SK-N-SH (cell line): ENCODE measurements at regions not wholly inside any gene's neighbourhood (a gene's known extent, or its start where the extent isn't known, plus 50 kb on each side); places are given as distances from the start of the nearest gene placed in this dataset.

ENCODE experiments used
- CTCF ChIA-PET: fragments of 300-600, 350-600 bp; formaldehyde crosslinking; extraction: SDS; loops from one replicate; lab custom pipeline; 2021; lab: Yijun Ruan, JAX
- POLR2A ChIA-PET: fragments of 350-600 bp; sonication (Branson Sonifier 250); formaldehyde crosslinking; extraction: SDS; loops from one replicate; lab custom pipeline; 2020; ENCODE audit warnings: antibody characterized with exemption, inconsistent platforms; lab: Yijun Ruan, JAX
- DNase-seq: peaks from one replicate; pipeline ENCODE4 v3.0.0; 2012
- H2AFZ ChIP-seq: fragments of 200-600 bp; sonication (generic); 2 replicates; pipeline ENCODE4 v1.8.1; 2016; ENCODE audit warnings: antibody characterized with exemption, mild to moderate bottlenecking, low read depth
- H3F3A ChIP-seq: fragments of 200-600 bp; sonication (generic); replicated peaks from 2 replicates; pipeline ENCODE3; 2016; ENCODE audit warnings: antibody characterized with exemption, mild to moderate bottlenecking; ENCODE audit not compliant: insufficient read depth
- H3K27ac ChIP-seq, 2 experiments: fragments of 200-500 bp in 1 of 2; fragments of 200-600 bp in 1 of 2; sonication (Bioruptor generic) in 1 of 2; sonication (generic), shearing (Covaris generic) in 1 of 2; 2 replicates each; pipeline versions ENCODE4 v1.5.1 to v1.6.1; 2014 to 2016; ENCODE audit warnings: low read depth in 2 of 2, inconsistent platforms in 1 of 2, low read length in 1 of 2, mild to moderate bottlenecking in 1 of 2, mixed read lengths in 1 of 2
- H3K27me3 ChIP-seq: fragments of 200-600 bp; sonication (generic), shearing (Covaris generic); 2 replicates; pipeline ENCODE4 v1.6.1; 2016; ENCODE audit warnings: mixed run types; ENCODE audit not compliant: insufficient read depth
- H3K36me3 ChIP-seq, 2 experiments: fragments of 200-500 bp in 1 of 2; fragments of 200-600 bp in 1 of 2; sonication (Bioruptor generic) in 1 of 2; sonication (generic) in 1 of 2; replicated peaks in 1 of 2; 2 replicates each; pipeline versions ENCODE3 to v1.5.1; 2014 to 2016; ENCODE audit warnings: low read length in 1 of 2, mild to moderate bottlenecking in 1 of 2; ENCODE audit not compliant: insufficient read depth in 2 of 2, control insufficient read depth in 1 of 2
- H3K4me1 ChIP-seq, 2 experiments: fragments of 200-500 bp in 1 of 2; fragments of 200-600 bp in 1 of 2; sonication (Bioruptor generic) in 1 of 2; sonication (generic), shearing (Covaris generic) in 1 of 2; 2 replicates each; pipeline versions ENCODE4 v1.5.1 to v1.6.1; 2014 to 2016; ENCODE audit warnings: low read depth in 1 of 2, low read length in 1 of 2, mixed run types in 1 of 2; ENCODE audit not compliant: insufficient read depth in 2 of 2, control insufficient read depth in 1 of 2
- H3K4me2 ChIP-seq: fragments of 200-600 bp; sonication (generic), shearing (Covaris generic); 2 replicates; pipeline ENCODE4 v1.6.1; 2017; ENCODE audit warnings: mixed run types
- H3K4me3 ChIP-seq, 2 experiments: fragments of 200-500 bp in 1 of 2; fragments of 200-600 bp in 1 of 2; sonication (Bioruptor generic) in 1 of 2; sonication (generic), shearing (Covaris generic) in 1 of 2; 2 replicates each; pipeline versions ENCODE4 v1.5.1 to v1.8.1; 2014 to 2016; ENCODE audit warnings: low read depth in 2 of 2, inconsistent platforms in 1 of 2, low read length in 1 of 2, mild to moderate bottlenecking in 1 of 2, mixed read lengths in 1 of 2, moderate library complexity in 1 of 2
- H3K79me2 ChIP-seq: fragments of 200-600 bp; sonication (generic); 2 replicates; pipeline ENCODE4 v1.8.1; 2017; ENCODE audit warnings: mild to moderate bottlenecking; ENCODE audit not compliant: insufficient read depth
- H3K9ac ChIP-seq: fragments of 200-600 bp; sonication (generic); 2 replicates; pipeline ENCODE4 v1.6.1; 2017; ENCODE audit warnings: mixed run types
- H3K9me2 ChIP-seq: fragments of 200-600 bp; sonication (generic); 2 replicates; pipeline ENCODE4 v1.6.1; 2017; ENCODE audit warnings: mixed run types
- H3K9me3 ChIP-seq: fragments of 200-600 bp; sonication (generic); 2 replicates; pipeline ENCODE4 v1.6.1; 2017; ENCODE audit warnings: mixed run types, mild to moderate bottlenecking, moderate library complexity
- H4K20me1 ChIP-seq: fragments of 200-600 bp; sonication (generic); 2 replicates; pipeline ENCODE4 v1.6.1; 2017; ENCODE audit warnings: mild to moderate bottlenecking, mixed run types; ENCODE audit not compliant: insufficient read depth
- CHD2 ChIP-seq: fragments of 150-350 bp; IDR thresholded peaks from 2 replicates; pipeline ENCODE4 v1.6.1; 2018; ENCODE audit warnings: low read length; ENCODE audit not compliant: partially characterized antibody
- CTCF ChIP-seq: fragments of 200-600 bp; sonication (generic); IDR thresholded peaks from 2 replicates; pipeline ENCODE4 v1.6.1; 2017; ENCODE audit warnings: antibody characterized with exemption, mild to moderate bottlenecking, moderate library complexity
- FOSL2 ChIP-seq: IDR thresholded peaks from 2 replicates; pipeline ENCODE4 v1.4.0; 2012; ENCODE audit warnings: low read depth, mild to moderate bottlenecking, moderate library complexity, borderline replicate concordance
- GATA2 ChIP-seq: sonication (generic); formaldehyde crosslinking; IDR thresholded peaks from 2 replicates; pipeline ENCODE4 v1.5.0; 2020; ENCODE audit warnings: mild to moderate bottlenecking, missing genetic modification reagents
- NRF1 ChIP-seq: IDR thresholded peaks from 2 replicates; pipeline ENCODE4 v1.6.1; 2012; ENCODE audit warnings: low read depth, mild to moderate bottlenecking, low read length
- POLR2AphosphoS5 ChIP-seq: IDR thresholded peaks from 2 replicates; pipeline ENCODE4 v1.6.1; 2012; ENCODE audit warnings: low read depth, low read length
- RAD21 ChIP-seq: IDR thresholded peaks from 2 replicates; pipeline ENCODE4 v1.6.1; 2012; ENCODE audit warnings: mild to moderate bottlenecking, low read length
- RCOR1 ChIP-seq: fragments of 150-350 bp; IDR thresholded peaks from 2 replicates; pipeline ENCODE4 v1.6.1; 2017; ENCODE audit warnings: antibody characterized with exemption, low read length
- YY1 ChIP-seq: IDR thresholded peaks from 2 replicates; pipeline ENCODE4 v1.4.0; 2012; ENCODE audit warnings: low read depth, mild to moderate bottlenecking
- ZBTB33 ChIP-seq: IDR thresholded peaks from 2 replicates; pipeline ENCODE4 v1.4.0; 2012; ENCODE audit warnings: low read depth, borderline replicate concordance
- WGBS: methylation state at CpG from one replicate; pipeline ENCODE4 v1.1.6; 2017; ENCODE audit warnings: low lambda C conversion rate; 5-methylcytosine and 5-hydroxymethylcytosine counted together
- TF ChIP-seq, protein P1 (sequence below): IDR thresholded peaks from 2 replicates; pipeline ENCODE4 v1.4.0; 2012; ENCODE audit warnings: low read depth, borderline replicate concordance
- TF ChIP-seq, protein P2 (sequence below): IDR thresholded peaks from 2 replicates; pipeline ENCODE4 v1.6.1; 2012; ENCODE audit warnings: mild to moderate bottlenecking, low read depth, low read length, moderate library complexity

GRCh38 chr13:37410316-37410715, 188.3 kb downstream of the POSTN start:
- H3K27me3 ChIP-seq, result no peaks in the 10 kb centered on the region
- H3K9ac ChIP-seq, result no peak overlapping the region
- DNase-seq, result no peak
- no peaks in the 10 kb centered on the region; a peak in 1 of 4 replicates for H3K4me1 ChIP-seq
- TF ChIP-seq POLR2AphosphoS5 (no peak), NRF1 (no peak), RAD21 (no peak), YY1 (no peak), FOSL2 (no peak), RCOR1 (no peak), CTCF (no peak), GATA2 (CRISPR knock-in tag) (no peak), ZBTB33 (no peak), CHD2 (no peak)
- TF ChIP-seq, protein P1, sequence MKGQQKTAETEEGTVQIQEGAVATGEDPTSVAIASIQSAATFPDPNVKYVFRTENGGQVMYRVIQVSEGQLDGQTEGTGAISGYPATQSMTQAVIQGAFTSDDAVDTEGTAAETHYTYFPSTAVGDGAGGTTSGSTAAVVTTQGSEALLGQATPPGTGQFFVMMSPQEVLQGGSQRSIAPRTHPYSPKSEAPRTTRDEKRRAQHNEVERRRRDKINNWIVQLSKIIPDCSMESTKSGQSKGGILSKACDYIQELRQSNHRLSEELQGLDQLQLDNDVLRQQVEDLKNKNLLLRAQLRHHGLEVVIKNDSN, result no peak
- TF ChIP-seq, protein P2, sequence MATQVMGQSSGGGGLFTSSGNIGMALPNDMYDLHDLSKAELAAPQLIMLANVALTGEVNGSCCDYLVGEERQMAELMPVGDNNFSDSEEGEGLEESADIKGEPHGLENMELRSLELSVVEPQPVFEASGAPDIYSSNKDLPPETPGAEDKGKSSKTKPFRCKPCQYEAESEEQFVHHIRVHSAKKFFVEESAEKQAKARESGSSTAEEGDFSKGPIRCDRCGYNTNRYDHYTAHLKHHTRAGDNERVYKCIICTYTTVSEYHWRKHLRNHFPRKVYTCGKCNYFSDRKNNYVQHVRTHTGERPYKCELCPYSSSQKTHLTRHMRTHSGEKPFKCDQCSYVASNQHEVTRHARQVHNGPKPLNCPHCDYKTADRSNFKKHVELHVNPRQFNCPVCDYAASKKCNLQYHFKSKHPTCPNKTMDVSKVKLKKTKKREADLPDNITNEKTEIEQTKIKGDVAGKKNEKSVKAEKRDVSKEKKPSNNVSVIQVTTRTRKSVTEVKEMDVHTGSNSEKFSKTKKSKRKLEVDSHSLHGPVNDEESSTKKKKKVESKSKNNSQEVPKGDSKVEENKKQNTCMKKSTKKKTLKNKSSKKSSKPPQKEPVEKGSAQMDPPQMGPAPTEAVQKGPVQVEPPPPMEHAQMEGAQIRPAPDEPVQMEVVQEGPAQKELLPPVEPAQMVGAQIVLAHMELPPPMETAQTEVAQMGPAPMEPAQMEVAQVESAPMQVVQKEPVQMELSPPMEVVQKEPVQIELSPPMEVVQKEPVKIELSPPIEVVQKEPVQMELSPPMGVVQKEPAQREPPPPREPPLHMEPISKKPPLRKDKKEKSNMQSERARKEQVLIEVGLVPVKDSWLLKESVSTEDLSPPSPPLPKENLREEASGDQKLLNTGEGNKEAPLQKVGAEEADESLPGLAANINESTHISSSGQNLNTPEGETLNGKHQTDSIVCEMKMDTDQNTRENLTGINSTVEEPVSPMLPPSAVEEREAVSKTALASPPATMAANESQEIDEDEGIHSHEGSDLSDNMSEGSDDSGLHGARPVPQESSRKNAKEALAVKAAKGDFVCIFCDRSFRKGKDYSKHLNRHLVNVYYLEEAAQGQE, result no peak
- H2AFZ ChIP-seq, result no peak overlapping the region
- no peaks in the 10 kb centered on the region for H3K36me3 ChIP-seq
- peaks cover 24% of the 10 kb centered on the region for H3F3A ChIP-seq
- ChIA-PET POLR2A (no interaction called here), CTCF (no interaction called here)
- no peak overlapping the region for H3K4me3 ChIP-seq
- no peaks in the 10 kb centered on the region for H3K79me2 ChIP-seq
- H4K20me1 ChIP-seq, result no peaks in the 10 kb centered on the region
- WGBS, result 31% methylated on average over 6 of the region's 6 CpGs
- no peaks in the 10 kb centered on the region for H3K9me3 ChIP-seq
- H3K9me2 ChIP-seq, result no peaks in the 10 kb centered on the region
- H3K4me2 ChIP-seq, result no peak overlapping the region
- peak overlapping the region in 1 of 2 experiments; percentile 75; a peak in 1 of 4 replicates for H3K27ac ChIP-seq
